A549 (cell line): ENCODE measurements at regions not wholly inside any gene's neighbourhood (a gene's known extent, or its start where the extent isn't known, plus 50 kb on each side); places are given as distances from the start of the nearest gene placed in this dataset.

ENCODE experiments used
- CHD4 ChIP-seq: fragments of 200-600 bp; sonication (generic); IDR thresholded peaks from 2 replicates; pipeline ENCODE4 v1.6.1; 2016; ENCODE audit warnings: antibody characterized with exemption, mild to moderate bottlenecking, borderline replicate concordance
- NFE2L2 ChIP-seq: fragments of 150-350 bp; conservative IDR thresholded peaks from 2 replicates; pipeline ENCODE4 v1.6.1; 2014; ENCODE audit warnings: low read length
- TF ChIP-seq, protein P1 (sequence below): fragments of 450-650 bp; IDR thresholded peaks from 2 replicates; pipeline ENCODE4 v1.6.1; 2014; ENCODE audit warnings: antibody characterized with exemption
- TF ChIP-seq, protein P2 (sequence below): IDR thresholded peaks from 2 replicates; pipeline ENCODE4 v1.6.1; 2012
- TF ChIP-seq, protein P3 (sequence below): fragments of >200 bp; sonication (Bioruptor Twin); formaldehyde crosslinking; IDR thresholded peaks from 3 replicates; pipeline ENCODE4 v1.5.1; 2016

GRCh38 chr17:64780096-64781013 is 118.2 kb upstream of the SMURF2 start:
- TF ChIP-seq, protein P1, sequence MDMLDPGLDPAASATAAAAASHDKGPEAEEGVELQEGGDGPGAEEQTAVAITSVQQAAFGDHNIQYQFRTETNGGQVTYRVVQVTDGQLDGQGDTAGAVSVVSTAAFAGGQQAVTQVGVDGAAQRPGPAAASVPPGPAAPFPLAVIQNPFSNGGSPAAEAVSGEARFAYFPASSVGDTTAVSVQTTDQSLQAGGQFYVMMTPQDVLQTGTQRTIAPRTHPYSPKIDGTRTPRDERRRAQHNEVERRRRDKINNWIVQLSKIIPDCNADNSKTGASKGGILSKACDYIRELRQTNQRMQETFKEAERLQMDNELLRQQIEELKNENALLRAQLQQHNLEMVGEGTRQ = no peak
- TF ChIP-seq, protein P2, sequence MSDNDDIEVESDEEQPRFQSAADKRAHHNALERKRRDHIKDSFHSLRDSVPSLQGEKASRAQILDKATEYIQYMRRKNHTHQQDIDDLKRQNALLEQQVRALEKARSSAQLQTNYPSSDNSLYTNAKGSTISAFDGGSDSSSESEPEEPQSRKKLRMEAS = no peak
- TF ChIP-seq NFE2L2 (no peak), CHD4 (no peak)
- TF ChIP-seq, protein P3, sequence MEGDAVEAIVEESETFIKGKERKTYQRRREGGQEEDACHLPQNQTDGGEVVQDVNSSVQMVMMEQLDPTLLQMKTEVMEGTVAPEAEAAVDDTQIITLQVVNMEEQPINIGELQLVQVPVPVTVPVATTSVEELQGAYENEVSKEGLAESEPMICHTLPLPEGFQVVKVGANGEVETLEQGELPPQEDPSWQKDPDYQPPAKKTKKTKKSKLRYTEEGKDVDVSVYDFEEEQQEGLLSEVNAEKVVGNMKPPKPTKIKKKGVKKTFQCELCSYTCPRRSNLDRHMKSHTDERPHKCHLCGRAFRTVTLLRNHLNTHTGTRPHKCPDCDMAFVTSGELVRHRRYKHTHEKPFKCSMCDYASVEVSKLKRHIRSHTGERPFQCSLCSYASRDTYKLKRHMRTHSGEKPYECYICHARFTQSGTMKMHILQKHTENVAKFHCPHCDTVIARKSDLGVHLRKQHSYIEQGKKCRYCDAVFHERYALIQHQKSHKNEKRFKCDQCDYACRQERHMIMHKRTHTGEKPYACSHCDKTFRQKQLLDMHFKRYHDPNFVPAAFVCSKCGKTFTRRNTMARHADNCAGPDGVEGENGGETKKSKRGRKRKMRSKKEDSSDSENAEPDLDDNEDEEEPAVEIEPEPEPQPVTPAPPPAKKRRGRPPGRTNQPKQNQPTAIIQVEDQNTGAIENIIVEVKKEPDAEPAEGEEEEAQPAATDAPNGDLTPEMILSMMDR = no peak
